IMR-90 (cell line): ENCODE measurements at regions not wholly inside any gene's neighbourhood (a gene's known extent, or its start where the extent isn't known, plus 50 kb on each side); places are given as distances from the start of the nearest gene placed in this dataset.
"Not testable (repeated sequence)": the region's sequence is repeated elsewhere in the genome, so short reads cannot be mapped to it uniquely, and the experiment has no call there.

Experiments
- CEBPB ChIP-seq: IDR thresholded peaks from 2 replicates; pipeline ENCODE4 v1.6.1; 2012; ENCODE audit warnings: low read depth, low read length, improper control_type of control experiment
- FOS ChIP-seq: fragments of 150-350 bp; IDR thresholded peaks from 2 replicates; pipeline ENCODE4 v1.6.1; 2016; ENCODE audit warnings: low read depth, low read length
- MAFK ChIP-seq: IDR thresholded peaks from 2 replicates; pipeline ENCODE4 v1.6.1; 2012; ENCODE audit warnings: low read depth, low read length, improper control_type of control experiment
- MXI1 ChIP-seq: IDR thresholded peaks from 2 replicates; pipeline ENCODE4 v1.6.1; 2012; ENCODE audit warnings: low read depth, mild to moderate bottlenecking, low read length, moderate library complexity, borderline replicate concordance
- POLR2A ChIP-seq: IDR thresholded peaks from 2 replicates; pipeline ENCODE4 v1.6.1; 2012; ENCODE audit warnings: mild to moderate bottlenecking, low read depth, low read length
- RFX5 ChIP-seq: IDR thresholded peaks from 2 replicates; pipeline ENCODE4 v1.8.0; 2012; ENCODE audit warnings: low read depth, mild to moderate bottlenecking, low read length, moderate library complexity
- TF ChIP-seq, protein P1 (sequence below): conservative IDR thresholded peaks from 2 replicates; pipeline ENCODE4 v1.5.1; 2012; ENCODE audit warnings: mild to moderate bottlenecking, low read depth, low read length, improper control_type of control experiment

DNA sequence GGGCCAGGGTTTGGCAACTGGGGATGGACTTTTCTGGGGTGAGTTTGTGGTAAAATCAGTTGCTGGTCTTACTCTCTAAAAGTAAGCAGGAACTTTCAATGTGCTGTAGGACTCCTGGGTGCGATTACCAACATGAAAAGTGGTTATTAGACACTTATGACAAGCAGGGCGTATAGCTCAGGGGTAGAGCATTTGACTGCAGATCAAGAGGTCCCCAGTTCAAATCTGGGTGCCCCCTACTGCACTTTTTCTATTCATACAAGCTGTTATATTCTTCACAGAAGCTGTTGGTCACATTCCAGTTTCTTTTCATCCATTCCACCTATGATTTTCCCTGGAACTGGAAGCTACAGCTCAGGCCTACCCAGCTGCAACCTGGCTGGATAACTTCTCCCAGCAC lies 100.2 kb upstream of the ZNF746 start:
- TF ChIP-seq POLR2A, FOS, MXI1, RFX5, MAFK, CEBPB: not testable (repeated sequence)
- TF ChIP-seq, protein P1, sequence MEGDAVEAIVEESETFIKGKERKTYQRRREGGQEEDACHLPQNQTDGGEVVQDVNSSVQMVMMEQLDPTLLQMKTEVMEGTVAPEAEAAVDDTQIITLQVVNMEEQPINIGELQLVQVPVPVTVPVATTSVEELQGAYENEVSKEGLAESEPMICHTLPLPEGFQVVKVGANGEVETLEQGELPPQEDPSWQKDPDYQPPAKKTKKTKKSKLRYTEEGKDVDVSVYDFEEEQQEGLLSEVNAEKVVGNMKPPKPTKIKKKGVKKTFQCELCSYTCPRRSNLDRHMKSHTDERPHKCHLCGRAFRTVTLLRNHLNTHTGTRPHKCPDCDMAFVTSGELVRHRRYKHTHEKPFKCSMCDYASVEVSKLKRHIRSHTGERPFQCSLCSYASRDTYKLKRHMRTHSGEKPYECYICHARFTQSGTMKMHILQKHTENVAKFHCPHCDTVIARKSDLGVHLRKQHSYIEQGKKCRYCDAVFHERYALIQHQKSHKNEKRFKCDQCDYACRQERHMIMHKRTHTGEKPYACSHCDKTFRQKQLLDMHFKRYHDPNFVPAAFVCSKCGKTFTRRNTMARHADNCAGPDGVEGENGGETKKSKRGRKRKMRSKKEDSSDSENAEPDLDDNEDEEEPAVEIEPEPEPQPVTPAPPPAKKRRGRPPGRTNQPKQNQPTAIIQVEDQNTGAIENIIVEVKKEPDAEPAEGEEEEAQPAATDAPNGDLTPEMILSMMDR, result not testable (repeated sequence)
